ENCODE measurements at regions not wholly inside any gene's neighbourhood (a gene's known extent, or its start where the extent isn't known, plus 50 kb on each side); places are given as distances from the start of the nearest gene placed in this dataset.
"Not testable (repeated sequence)": the region's sequence is repeated elsewhere in the genome, so short reads cannot be mapped to it uniquely, and the experiment has no call there.

GRCh38 chr2:21782866-21783265, 659.1 kb downstream of the TDRD15 start:
- TF ChIP-seq EZH2phosphoT487 (conservative IDR thresholded peaks at IDR 0.05; ENCODE audit: low read length): no peak
- TF ChIP-seq, protein P1, sequence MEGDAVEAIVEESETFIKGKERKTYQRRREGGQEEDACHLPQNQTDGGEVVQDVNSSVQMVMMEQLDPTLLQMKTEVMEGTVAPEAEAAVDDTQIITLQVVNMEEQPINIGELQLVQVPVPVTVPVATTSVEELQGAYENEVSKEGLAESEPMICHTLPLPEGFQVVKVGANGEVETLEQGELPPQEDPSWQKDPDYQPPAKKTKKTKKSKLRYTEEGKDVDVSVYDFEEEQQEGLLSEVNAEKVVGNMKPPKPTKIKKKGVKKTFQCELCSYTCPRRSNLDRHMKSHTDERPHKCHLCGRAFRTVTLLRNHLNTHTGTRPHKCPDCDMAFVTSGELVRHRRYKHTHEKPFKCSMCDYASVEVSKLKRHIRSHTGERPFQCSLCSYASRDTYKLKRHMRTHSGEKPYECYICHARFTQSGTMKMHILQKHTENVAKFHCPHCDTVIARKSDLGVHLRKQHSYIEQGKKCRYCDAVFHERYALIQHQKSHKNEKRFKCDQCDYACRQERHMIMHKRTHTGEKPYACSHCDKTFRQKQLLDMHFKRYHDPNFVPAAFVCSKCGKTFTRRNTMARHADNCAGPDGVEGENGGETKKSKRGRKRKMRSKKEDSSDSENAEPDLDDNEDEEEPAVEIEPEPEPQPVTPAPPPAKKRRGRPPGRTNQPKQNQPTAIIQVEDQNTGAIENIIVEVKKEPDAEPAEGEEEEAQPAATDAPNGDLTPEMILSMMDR (IDR thresholded peaks at IDR 0.05; ENCODE audit: insufficient read depth, low read length, poor library complexity, severe bottlenecking): no peak
- H4K20me1 ChIP-seq (ENCODE audit: low read depth, low read length): no peaks in the 10 kb centered on the region
- H3K27ac ChIP-seq (ENCODE audit: low read depth, low read length): no peak overlapping the region
- no peaks in the 10 kb centered on the region for H3F3A ChIP-seq (ENCODE audit: insufficient read depth)
- no peaks in the 10 kb centered on the region for H3K79me2 ChIP-seq (ENCODE audit: insufficient read depth, low read length)
- H3K9me2 ChIP-seq (replicated peaks; ENCODE audit: insufficient read depth, low read length): no peaks in the 10 kb centered on the region
- no peak overlapping the region for H2AFZ ChIP-seq (ENCODE audit: low read depth, low read length, severe bottlenecking)
- H3K4me2 ChIP-seq (ENCODE audit: low read depth, low read length, poor library complexity, severe bottlenecking): no peak overlapping the region
- no peak overlapping the region for H3K4me3 ChIP-seq (ENCODE audit: insufficient read depth, low read length, poor library complexity, severe bottlenecking)
- H3K27me3 ChIP-seq (ENCODE audit: low read length): no peaks in the 10 kb centered on the region
- no peaks in the 10 kb centered on the region for H3K9me3 ChIP-seq (ENCODE audit: insufficient read depth, low read length)
- H3K36me3 ChIP-seq (ENCODE audit: low read length): no peaks in the 10 kb centered on the region
- no peak overlapping the region for H3K9ac ChIP-seq (ENCODE audit: low read length)

DNA sequence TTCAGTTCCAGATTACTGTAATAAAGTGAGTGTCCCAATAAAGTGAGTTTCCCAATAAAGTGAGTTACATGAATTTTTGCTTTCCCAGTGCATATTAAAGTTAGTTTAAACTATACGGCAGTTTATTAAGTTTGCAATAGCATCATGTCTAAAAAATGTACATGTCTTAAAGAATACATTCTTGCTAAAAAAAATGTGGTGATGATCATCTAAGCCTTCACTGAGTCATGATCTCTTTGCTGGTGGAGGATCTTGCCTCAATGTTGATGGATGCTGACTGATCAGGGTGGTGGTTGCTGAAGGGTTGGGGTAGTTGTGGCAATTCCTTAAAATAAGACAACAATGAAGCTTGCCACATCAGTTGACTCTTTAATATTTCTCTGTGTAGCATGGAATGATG, 664.2 kb downstream of the TDRD15 start:
- no peaks in the 10 kb centered on the region for H3K79me2 ChIP-seq (ENCODE audit: insufficient read depth, low read length)
- no peaks in the 10 kb centered on the region for H3K9me3 ChIP-seq (ENCODE audit: insufficient read depth, low read length)
- no peak for TF ChIP-seq EZH2phosphoT487 (conservative IDR thresholded peaks at IDR 0.05; ENCODE audit: low read length)
- TF ChIP-seq, protein P1 (IDR thresholded peaks at IDR 0.05; ENCODE audit: insufficient read depth, low read length, poor library complexity, severe bottlenecking): no peak
- H3K27me3 ChIP-seq (ENCODE audit: low read length): no peaks in the 10 kb centered on the region
- H2AFZ ChIP-seq (ENCODE audit: low read depth, low read length, severe bottlenecking): no peak overlapping the region
- no peaks in the 10 kb centered on the region for H3F3A ChIP-seq (ENCODE audit: insufficient read depth)
- H3K36me3 ChIP-seq (ENCODE audit: low read length): no peaks in the 10 kb centered on the region
- no peak overlapping the region for H3K4me3 ChIP-seq (ENCODE audit: insufficient read depth, low read length, poor library complexity, severe bottlenecking)
- H3K9ac ChIP-seq (ENCODE audit: low read length): no peak overlapping the region
- no peak overlapping the region for H3K4me2 ChIP-seq (ENCODE audit: low read depth, low read length, poor library complexity, severe bottlenecking)
- H3K27ac ChIP-seq (ENCODE audit: low read depth, low read length): no peak overlapping the region
- H3K9me2 ChIP-seq (replicated peaks; ENCODE audit: insufficient read depth, low read length): no peaks in the 10 kb centered on the region
- no peaks in the 10 kb centered on the region for H4K20me1 ChIP-seq (ENCODE audit: low read depth, low read length)

DNA sequence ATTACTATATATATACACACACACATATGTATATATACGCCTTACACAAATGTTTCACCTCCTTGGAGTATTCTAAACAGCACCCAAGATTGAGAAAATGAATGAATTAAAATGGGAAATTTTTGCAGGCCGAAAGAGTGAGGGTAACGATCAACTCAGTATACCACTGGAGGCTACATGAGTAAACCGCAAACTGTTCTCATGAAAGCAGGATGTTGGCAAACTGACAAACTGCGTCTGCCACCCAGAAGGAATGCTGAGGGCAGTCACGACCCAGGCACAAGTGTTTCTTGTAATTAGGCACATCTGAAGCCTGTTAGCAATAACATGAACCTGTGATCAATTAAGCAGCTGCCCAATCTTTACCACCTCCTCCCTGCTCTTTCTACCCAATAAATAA, 666.5 kb downstream of the TDRD15 start:
- not testable (repeated sequence) for H3K27me3 ChIP-seq (ENCODE audit: low read length); H3K4me2 ChIP-seq (ENCODE audit: low read depth, low read length, poor library complexity, severe bottlenecking); H2AFZ ChIP-seq (ENCODE audit: low read depth, low read length, severe bottlenecking); H3K9me3 ChIP-seq (ENCODE audit: insufficient read depth, low read length); H3F3A ChIP-seq (ENCODE audit: insufficient read depth); H3K27ac ChIP-seq (ENCODE audit: low read depth, low read length); H3K9ac ChIP-seq (ENCODE audit: low read length); H3K79me2 ChIP-seq (ENCODE audit: insufficient read depth, low read length); H3K9me2 ChIP-seq (replicated peaks; ENCODE audit: insufficient read depth, low read length); H3K4me3 ChIP-seq (ENCODE audit: insufficient read depth, low read length, poor library complexity, severe bottlenecking); H4K20me1 ChIP-seq (ENCODE audit: low read depth, low read length); H3K36me3 ChIP-seq (ENCODE audit: low read length)

DNA sequence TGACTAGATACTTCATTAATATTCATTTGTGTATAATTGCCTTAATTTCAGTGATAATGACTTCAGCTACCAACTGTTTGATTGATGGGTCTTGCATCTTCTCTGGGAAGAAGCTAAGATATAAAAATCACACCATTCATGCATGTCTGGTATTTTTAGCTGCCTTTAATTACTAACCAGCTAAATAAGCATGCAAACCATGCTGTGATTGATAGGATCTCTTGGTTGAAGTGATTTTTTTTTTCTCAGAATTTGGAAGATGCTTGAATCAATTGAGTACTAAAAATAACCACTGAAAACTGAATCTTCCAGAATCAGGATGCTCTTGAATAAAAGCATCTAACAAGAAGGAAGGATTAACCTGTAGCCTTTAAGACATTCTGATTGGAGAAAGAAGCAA, 668.8 kb downstream of the TDRD15 start:
- Histone ChIP-seq H3K9me2 (replicated peaks; ENCODE audit: insufficient read depth, low read length) (no peaks in the 10 kb centered on the region), H3K79me2 (ENCODE audit: insufficient read depth, low read length) (no peaks in the 10 kb centered on the region)

More for the DNA sequence above, 668.8 kb downstream of the TDRD15 start:
- Histone ChIP-seq H3K27me3 (ENCODE audit: low read length) (no peaks in the 10 kb centered on the region), H4K20me1 (ENCODE audit: low read depth, low read length) (no peaks in the 10 kb centered on the region), H3K9ac (ENCODE audit: low read length) (no peak overlapping the region), H3K27ac (ENCODE audit: low read depth, low read length) (no peak overlapping the region), H3K36me3 (ENCODE audit: low read length) (no peaks in the 10 kb centered on the region), H2AFZ (ENCODE audit: low read depth, low read length, severe bottlenecking) (no peak overlapping the region), H3K4me3 (ENCODE audit: insufficient read depth, low read length, poor library complexity, severe bottlenecking) (no peak overlapping the region), H3F3A (ENCODE audit: insufficient read depth) (no peaks in the 10 kb centered on the region), H3K9me3 (ENCODE audit: insufficient read depth, low read length) (no peaks in the 10 kb centered on the region), H3K4me2 (ENCODE audit: low read depth, low read length, poor library complexity, severe bottlenecking) (no peak overlapping the region)
- TF ChIP-seq EZH2phosphoT487 (conservative IDR thresholded peaks at IDR 0.05; ENCODE audit: low read length): no peak
